MM.1S (cell line): ENCODE measurements at regions not wholly inside any gene's neighbourhood (a gene's known extent, or its start where the extent isn't known, plus 50 kb on each side); places are given as distances from the start of the nearest gene placed in this dataset.
"Not testable (repeated sequence)": the region's sequence is repeated elsewhere in the genome, so short reads cannot be mapped to it uniquely, and the experiment has no call there.

Experiments
- DNase-seq: peaks from one replicate; pipeline ENCODE4 v3.0.0-alpha.2; 2015
- H2AFZ ChIP-seq: fragments of 300-600 bp; sonication (generic); 2 replicates; pipeline ENCODE4 v1.6.0; 2016; ENCODE audit warnings: antibody characterized with exemption, low read length
- H3F3A ChIP-seq: fragments of 300-600 bp; sonication (generic); 2 replicates; pipeline ENCODE4 v1.6.1; 2016; ENCODE audit warnings: mild to moderate bottlenecking, antibody characterized with exemption, low read length, moderate library complexity, mixed read lengths; ENCODE audit not compliant: insufficient read depth
- H3K27ac ChIP-seq: fragments of 300-600 bp; sonication (generic); 2 replicates; pipeline ENCODE4 v1.5.1; 2016; ENCODE audit warnings: mild to moderate bottlenecking, low read length
- H3K27me3 ChIP-seq: fragments of 300-600 bp; sonication (generic); replicated peaks from 2 replicates; pipeline ENCODE4 v1.6.0; 2016; ENCODE audit warnings: low read length; ENCODE audit not compliant: insufficient read depth
- H3K36me3 ChIP-seq: fragments of 300-600 bp; sonication (generic); replicated peaks from 2 replicates; pipeline ENCODE4 v1.6.1; 2016; ENCODE audit warnings: mild to moderate bottlenecking, low read length, mixed read lengths; ENCODE audit not compliant: insufficient read depth
- H3K4me1 ChIP-seq: fragments of 300-600 bp; sonication (generic); 2 replicates; pipeline ENCODE4 v1.6.1; 2016; ENCODE audit warnings: low read length, mixed read lengths
- H3K4me2 ChIP-seq: fragments of 300-600 bp; sonication (generic); 2 replicates; pipeline ENCODE4 v1.6.0; 2016; ENCODE audit warnings: low read depth, low read length
- H3K4me3 ChIP-seq: fragments of 300-600 bp; sonication (generic); 2 replicates; pipeline ENCODE4 v1.5.1; 2016; ENCODE audit warnings: low read length, mixed read lengths
- H3K79me2 ChIP-seq: fragments of 300-600 bp; sonication (generic); 2 replicates; pipeline ENCODE4 v1.6.1; 2016; ENCODE audit warnings: mixed run types, low read length, mixed read lengths
- H3K9ac ChIP-seq: fragments of 300-600 bp; sonication (generic); 2 replicates; pipeline ENCODE4 v1.6.1; 2016; ENCODE audit warnings: low read length, mixed read lengths
- H3K9me2 ChIP-seq: fragments of 300-600 bp; sonication (generic); replicated peaks from 2 replicates; pipeline ENCODE4 v1.6.1; 2016; ENCODE audit warnings: mild to moderate bottlenecking, low read length, mixed read lengths; ENCODE audit not compliant: insufficient read depth
- H3K9me3 ChIP-seq: fragments of 300-600 bp; sonication (generic); replicated peaks from 2 replicates; pipeline ENCODE4 v1.6.1; 2016; ENCODE audit warnings: mild to moderate bottlenecking, low read length, mixed read lengths; ENCODE audit not compliant: insufficient read depth
- H4K20me1 ChIP-seq: fragments of 300-600 bp; sonication (generic); 2 replicates; pipeline ENCODE4 v1.6.1; 2016; ENCODE audit warnings: mild to moderate bottlenecking, low read length, moderate library complexity, mixed read lengths; ENCODE audit not compliant: insufficient read depth
- CTCF ChIP-seq: fragments of 300-600 bp; sonication (generic); IDR thresholded peaks from 2 replicates; pipeline ENCODE4 v1.5.1; 2016; ENCODE audit warnings: antibody characterized with exemption, low read length, mixed read lengths
- EZH2 ChIP-seq: fragments of 300-600 bp; sonication (generic); optimal IDR thresholded peaks from 2 replicates; pipeline ENCODE3; 2017; ENCODE audit warnings: low read depth, mild to moderate bottlenecking, antibody characterized with exemption, low read length, mixed read lengths
- EZH2phosphoT487 ChIP-seq: fragments of 300-600 bp; sonication (generic); IDR thresholded peaks from 2 replicates; pipeline ENCODE4 v1.6.1; 2018; ENCODE audit warnings: antibody characterized with exemption, low read length

GRCh38 chr9:42388146-42388690 is 204.8 kb downstream of the SPATA31A6 start:
- no peak overlapping the region for H3K4me2 ChIP-seq
- no peak overlapping the region for H3K9ac ChIP-seq
- DNase-seq: no peak
- H2AFZ ChIP-seq: no peak overlapping the region
- H3K27ac ChIP-seq: no peak overlapping the region
- TF ChIP-seq CTCF (no peak), EZH2 (no peak), EZH2phosphoT487 (no peak)
- H3K36me3 ChIP-seq: no peaks in the 10 kb centered on the region
- H3K9me2 ChIP-seq: no peaks in the 10 kb centered on the region
- no peak overlapping the region for H3K4me3 ChIP-seq
- no peaks in the 10 kb centered on the region for H3F3A ChIP-seq
- no peaks in the 10 kb centered on the region for H3K27me3 ChIP-seq
- no peaks in the 10 kb centered on the region for H3K4me1 ChIP-seq
- H4K20me1 ChIP-seq: no peaks in the 10 kb centered on the region
- no peaks in the 10 kb centered on the region for H3K9me3 ChIP-seq
- no peaks in the 10 kb centered on the region for H3K79me2 ChIP-seq

- H2AFZ ChIP-seq: no peak overlapping the region
- H3K4me3 ChIP-seq: no peak overlapping the region
- no peaks in the 10 kb centered on the region for H3K4me1 ChIP-seq
- no peaks in the 10 kb centered on the region for H3K36me3 ChIP-seq
- no peaks in the 10 kb centered on the region for H3F3A ChIP-seq
- H3K9me2 ChIP-seq: no peaks in the 10 kb centered on the region
- no peak for TF ChIP-seq EZH2phosphoT487
- TF ChIP-seq EZH2: no peak
- no peak for TF ChIP-seq CTCF
- no peaks in the 10 kb centered on the region for H3K27me3 ChIP-seq
- H3K9ac ChIP-seq: no peak overlapping the region
- no peak overlapping the region for H3K27ac ChIP-seq
- no peak for DNase-seq
- H4K20me1 ChIP-seq: no peaks in the 10 kb centered on the region
- no peaks in the 10 kb centered on the region for H3K79me2 ChIP-seq
- H3K4me2 ChIP-seq: no peak overlapping the region
- H3K9me3 ChIP-seq: no peaks in the 10 kb centered on the region
Measured at GRCh38 chr9:42388846-42389245, 205.4 kb downstream of the SPATA31A6 start.

DNA sequence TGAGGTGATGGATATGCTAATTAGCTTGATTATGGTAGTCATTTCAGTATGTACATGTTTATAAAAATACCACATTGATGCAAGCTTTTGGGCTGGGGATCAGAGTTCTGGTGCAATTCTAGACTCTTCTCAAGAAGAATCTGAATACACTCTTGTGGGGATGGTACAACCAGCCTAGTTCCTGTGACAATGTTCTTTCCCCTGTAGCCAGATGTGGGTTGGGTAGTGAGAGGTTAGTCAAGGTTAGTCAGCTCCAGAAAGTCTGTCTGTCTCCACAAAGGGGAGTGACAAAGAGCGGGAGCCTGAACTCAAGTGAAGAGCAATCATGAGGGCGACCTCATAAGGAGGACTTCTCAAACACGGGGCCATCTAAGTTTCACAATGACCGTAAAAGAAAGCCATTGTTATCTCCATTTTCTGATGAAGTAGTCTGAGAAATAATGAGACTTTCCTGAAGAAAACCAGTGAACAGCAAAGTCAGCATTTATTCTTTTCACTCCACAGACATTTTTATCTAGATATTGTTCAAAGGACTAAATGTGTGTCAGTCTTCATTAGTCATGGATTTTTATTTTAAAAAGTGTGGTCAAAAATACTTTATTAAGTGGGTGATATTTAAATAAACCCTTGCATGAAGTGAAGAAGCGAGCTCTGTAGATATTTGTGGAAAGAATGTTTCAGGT is 209.5 kb downstream of the SPATA31A6 start:
- not testable (repeated sequence) for H2AFZ ChIP-seq, H3K27ac ChIP-seq, H3F3A ChIP-seq, H3K9ac ChIP-seq, H3K4me2 ChIP-seq, DNase-seq, H3K9me3 ChIP-seq, H3K9me2 ChIP-seq, H3K27me3 ChIP-seq, H3K4me1 ChIP-seq, H3K36me3 ChIP-seq, H3K4me3 ChIP-seq, H4K20me1 ChIP-seq, H3K79me2 ChIP-seq

DNA sequence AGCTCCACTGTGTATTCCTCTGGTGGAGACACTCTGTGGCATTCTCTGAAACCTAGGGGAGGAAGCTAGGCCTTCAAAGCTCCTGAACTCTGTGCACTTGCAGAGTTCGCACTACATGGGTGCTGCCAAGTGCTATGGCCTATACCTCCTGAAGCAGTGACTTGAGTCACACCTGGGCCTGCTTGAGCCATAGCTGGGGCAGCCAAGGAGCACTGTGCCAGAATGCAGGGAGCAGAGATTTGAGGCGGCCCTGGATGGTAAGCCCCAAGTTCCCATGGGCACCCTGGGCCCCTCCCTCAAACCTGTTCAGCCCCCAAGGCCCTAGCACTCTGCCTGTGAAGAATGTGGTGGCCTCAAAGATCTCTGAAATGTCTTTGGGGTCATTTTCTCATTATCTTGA is 212.9 kb downstream of the SPATA31A6 start:
- H3F3A ChIP-seq: no peaks in the 10 kb centered on the region
- no peak overlapping the region for H3K4me2 ChIP-seq
- H3K27me3 ChIP-seq: no peaks in the 10 kb centered on the region
- H3K9ac ChIP-seq: no peak overlapping the region
- no peaks in the 10 kb centered on the region for H4K20me1 ChIP-seq
- H3K79me2 ChIP-seq: no peaks in the 10 kb centered on the region
- no peak for DNase-seq
- no peaks in the 10 kb centered on the region for H3K4me1 ChIP-seq
- no peak overlapping the region for H3K27ac ChIP-seq
- no peaks in the 10 kb centered on the region for H3K9me2 ChIP-seq
- no peak overlapping the region for H2AFZ ChIP-seq
- no peaks in the 10 kb centered on the region for H3K36me3 ChIP-seq
- no peak overlapping the region for H3K4me3 ChIP-seq
- TF ChIP-seq EZH2 (no peak), CTCF (no peak), EZH2phosphoT487 (no peak)
- no peaks in the 10 kb centered on the region for H3K9me3 ChIP-seq

GRCh38 chr9:42397336-42397735 is 213.9 kb downstream of the SPATA31A6 start:
- not testable (repeated sequence) for H3K4me2 ChIP-seq, H2AFZ ChIP-seq, H3K4me1 ChIP-seq, H3K9ac ChIP-seq, H3K36me3 ChIP-seq, H3F3A ChIP-seq, H3K9me2 ChIP-seq, H3K79me2 ChIP-seq, H3K9me3 ChIP-seq, H4K20me1 ChIP-seq, H3K27ac ChIP-seq, H3K27me3 ChIP-seq, DNase-seq, H3K4me3 ChIP-seq
